ENCODE measurements at regions not wholly inside any gene's neighbourhood (a gene's known extent, or its start where the extent isn't known, plus 50 kb on each side); places are given as distances from the start of the nearest gene placed in this dataset.

DNA sequence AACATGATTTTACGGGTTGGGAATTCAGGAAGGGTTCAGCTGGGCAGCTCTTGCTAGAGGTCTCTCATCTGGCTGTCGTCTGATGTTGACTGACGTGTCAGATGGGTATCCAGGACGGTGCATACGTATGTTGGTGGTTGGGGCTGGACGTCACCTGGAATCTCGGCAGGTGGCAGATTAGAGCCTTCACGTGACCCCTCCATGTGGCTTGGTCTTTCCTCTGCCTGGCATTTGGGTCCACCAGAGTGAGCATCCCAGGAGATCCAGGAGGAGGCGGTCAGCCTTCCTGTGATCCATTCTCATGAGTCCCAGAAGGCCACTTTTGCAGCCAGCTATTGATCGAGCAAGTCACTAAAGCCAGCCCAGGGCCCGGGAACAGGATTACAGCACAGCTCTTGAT, 202.7 kb downstream of the FOXL1 start:
- TF ChIP-seq, protein P1, sequence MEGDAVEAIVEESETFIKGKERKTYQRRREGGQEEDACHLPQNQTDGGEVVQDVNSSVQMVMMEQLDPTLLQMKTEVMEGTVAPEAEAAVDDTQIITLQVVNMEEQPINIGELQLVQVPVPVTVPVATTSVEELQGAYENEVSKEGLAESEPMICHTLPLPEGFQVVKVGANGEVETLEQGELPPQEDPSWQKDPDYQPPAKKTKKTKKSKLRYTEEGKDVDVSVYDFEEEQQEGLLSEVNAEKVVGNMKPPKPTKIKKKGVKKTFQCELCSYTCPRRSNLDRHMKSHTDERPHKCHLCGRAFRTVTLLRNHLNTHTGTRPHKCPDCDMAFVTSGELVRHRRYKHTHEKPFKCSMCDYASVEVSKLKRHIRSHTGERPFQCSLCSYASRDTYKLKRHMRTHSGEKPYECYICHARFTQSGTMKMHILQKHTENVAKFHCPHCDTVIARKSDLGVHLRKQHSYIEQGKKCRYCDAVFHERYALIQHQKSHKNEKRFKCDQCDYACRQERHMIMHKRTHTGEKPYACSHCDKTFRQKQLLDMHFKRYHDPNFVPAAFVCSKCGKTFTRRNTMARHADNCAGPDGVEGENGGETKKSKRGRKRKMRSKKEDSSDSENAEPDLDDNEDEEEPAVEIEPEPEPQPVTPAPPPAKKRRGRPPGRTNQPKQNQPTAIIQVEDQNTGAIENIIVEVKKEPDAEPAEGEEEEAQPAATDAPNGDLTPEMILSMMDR (IDR thresholded peaks at IDR 0.05; ENCODE audit: insufficient read depth, low read depth, low read length): no peak
- no peak for TF ChIP-seq EZH2 (IDR thresholded peaks at IDR 0.05; ENCODE audit: insufficient read depth, low read length)

All from astrocyte (in vitro differentiated cells and primary cell).